ENCODE measurements at regions not wholly inside any gene's neighbourhood (a gene's known extent, or its start where the extent isn't known, plus 50 kb on each side); places are given as distances from the start of the nearest gene placed in this dataset.

DNA sequence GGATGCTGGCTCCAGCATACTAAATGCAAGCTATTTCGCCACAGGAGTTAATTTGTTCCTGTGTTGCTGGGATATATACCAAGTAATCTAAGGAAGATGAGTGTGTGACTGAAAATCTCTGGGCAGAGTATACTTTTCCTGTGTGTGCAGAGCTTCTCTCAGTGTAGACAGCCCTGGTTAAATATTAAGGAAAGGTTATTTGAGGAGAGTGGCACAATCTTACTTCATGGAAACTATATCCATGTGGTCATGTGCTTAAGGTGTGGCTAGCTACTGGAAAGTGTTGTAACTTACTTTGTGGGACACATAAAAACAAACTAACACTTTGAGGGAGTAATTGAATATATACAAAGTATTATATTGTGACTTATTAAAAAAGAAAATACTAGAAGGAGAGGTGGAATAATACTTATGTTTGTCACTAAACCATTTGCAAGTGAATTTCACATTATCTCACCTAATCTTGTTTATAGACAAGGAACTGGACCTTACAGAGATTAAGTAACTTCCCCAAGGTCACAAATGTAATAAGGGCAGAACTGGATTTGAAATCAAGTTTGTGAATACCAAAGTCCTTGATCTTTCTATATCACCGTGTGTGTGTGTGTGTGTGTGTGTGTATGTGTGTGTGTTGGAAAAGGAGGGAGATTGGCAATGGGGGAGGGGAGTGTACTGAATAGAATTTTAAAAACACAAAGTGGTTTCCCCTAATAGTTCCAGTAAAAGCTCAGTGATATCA lies 408.2 kb upstream of the NR3C2 start:
- intact Hi-C loops (cut with DNase I): no loop called here
- H3K9me3 ChIP-seq (ENCODE audit: control insufficient read depth in 2 of 3, insufficient read depth in 1 of 3, low read length in 3 of 3): no peaks in the 10 kb centered on the region
- peak overlapping the region; percentile 61 to 71 for H3K27ac ChIP-seq (ENCODE audit: low read depth in 2 of 2, low read length in 2 of 2)
- DNase-seq: peak in 2 of 5 donors; percentile 17 to 33
- no peaks in the 10 kb centered on the region for H3K36me3 ChIP-seq (ENCODE audit: control insufficient read depth in 2 of 3, insufficient read depth in 3 of 3, low read length in 3 of 3)
- H3K27me3 ChIP-seq (ENCODE audit: control insufficient read depth, insufficient read depth, low read length): no peaks in the 10 kb centered on the region
- H3K4me1 ChIP-seq (ENCODE audit: control insufficient read depth in 2 of 3, insufficient read depth in 2 of 3, low read depth in 1 of 3, low read length in 3 of 3): peaks cover 0 to 8% (median 2%) of the 10 kb centered on the region in 3 donors
- H3K9ac ChIP-seq (ENCODE audit: low read length in 3 of 3): no peak overlapping the region
- peak; percentile 91 for FAIRE-seq
- TF ChIP-seq, protein P1, sequence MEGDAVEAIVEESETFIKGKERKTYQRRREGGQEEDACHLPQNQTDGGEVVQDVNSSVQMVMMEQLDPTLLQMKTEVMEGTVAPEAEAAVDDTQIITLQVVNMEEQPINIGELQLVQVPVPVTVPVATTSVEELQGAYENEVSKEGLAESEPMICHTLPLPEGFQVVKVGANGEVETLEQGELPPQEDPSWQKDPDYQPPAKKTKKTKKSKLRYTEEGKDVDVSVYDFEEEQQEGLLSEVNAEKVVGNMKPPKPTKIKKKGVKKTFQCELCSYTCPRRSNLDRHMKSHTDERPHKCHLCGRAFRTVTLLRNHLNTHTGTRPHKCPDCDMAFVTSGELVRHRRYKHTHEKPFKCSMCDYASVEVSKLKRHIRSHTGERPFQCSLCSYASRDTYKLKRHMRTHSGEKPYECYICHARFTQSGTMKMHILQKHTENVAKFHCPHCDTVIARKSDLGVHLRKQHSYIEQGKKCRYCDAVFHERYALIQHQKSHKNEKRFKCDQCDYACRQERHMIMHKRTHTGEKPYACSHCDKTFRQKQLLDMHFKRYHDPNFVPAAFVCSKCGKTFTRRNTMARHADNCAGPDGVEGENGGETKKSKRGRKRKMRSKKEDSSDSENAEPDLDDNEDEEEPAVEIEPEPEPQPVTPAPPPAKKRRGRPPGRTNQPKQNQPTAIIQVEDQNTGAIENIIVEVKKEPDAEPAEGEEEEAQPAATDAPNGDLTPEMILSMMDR (IDR thresholded peaks at IDR 0.05; ENCODE audit: borderline replicate concordance, extremely low read depth, insufficient read depth): no peak
- H3K4me3 ChIP-seq (ENCODE audit: low read length in 3 of 3): no peak overlapping the region

DNA sequence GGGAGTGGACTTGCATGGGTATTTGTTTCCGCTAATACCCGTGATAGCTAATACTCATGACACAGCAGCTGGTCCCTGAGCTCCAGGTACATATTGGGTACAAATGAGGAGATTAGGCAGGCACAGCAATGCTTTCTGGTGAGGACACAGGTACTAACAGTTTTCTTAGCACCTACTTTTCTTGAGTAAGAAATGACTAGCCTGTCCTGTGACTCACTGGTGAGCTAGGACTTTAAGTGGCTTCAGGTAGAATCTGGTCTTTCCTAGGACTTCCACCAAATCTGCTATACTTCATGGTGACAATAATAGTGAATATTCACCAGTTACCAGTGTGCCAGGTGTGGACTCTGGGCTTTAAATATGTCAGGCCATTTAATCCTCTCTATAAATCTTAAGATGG lies 407.4 kb upstream of the NR3C2 start:
- Histone ChIP-seq H3K27ac (ENCODE audit: low read depth in 2 of 2, low read length in 2 of 2) (peak overlapping the region in 1 of 2 donors; percentile 71), H3K9me3 (ENCODE audit: control insufficient read depth in 2 of 3, insufficient read depth in 1 of 3, low read length in 3 of 3) (no peaks in the 10 kb centered on the region), H3K36me3 (ENCODE audit: control insufficient read depth in 2 of 3, insufficient read depth in 3 of 3, low read length in 3 of 3) (no peaks in the 10 kb centered on the region), H3K4me1 (ENCODE audit: control insufficient read depth in 2 of 3, insufficient read depth in 2 of 3, low read depth in 1 of 3, low read length in 3 of 3) (peaks cover 0 to 8% (median 2%) of the 10 kb centered on the region in 3 donors), H3K27me3 (ENCODE audit: control insufficient read depth, insufficient read depth, low read length) (no peaks in the 10 kb centered on the region), H3K9ac (ENCODE audit: low read length in 3 of 3) (no peak overlapping the region), H3K4me3 (ENCODE audit: low read length in 3 of 3) (no peak overlapping the region)
- DNase-seq (no peak), FAIRE-seq (no peak)
- TF ChIP-seq, protein P1 (IDR thresholded peaks at IDR 0.05; ENCODE audit: borderline replicate concordance, extremely low read depth, insufficient read depth): no peak
- intact Hi-C loops (cut with DNase I): no loop called here

DNA sequence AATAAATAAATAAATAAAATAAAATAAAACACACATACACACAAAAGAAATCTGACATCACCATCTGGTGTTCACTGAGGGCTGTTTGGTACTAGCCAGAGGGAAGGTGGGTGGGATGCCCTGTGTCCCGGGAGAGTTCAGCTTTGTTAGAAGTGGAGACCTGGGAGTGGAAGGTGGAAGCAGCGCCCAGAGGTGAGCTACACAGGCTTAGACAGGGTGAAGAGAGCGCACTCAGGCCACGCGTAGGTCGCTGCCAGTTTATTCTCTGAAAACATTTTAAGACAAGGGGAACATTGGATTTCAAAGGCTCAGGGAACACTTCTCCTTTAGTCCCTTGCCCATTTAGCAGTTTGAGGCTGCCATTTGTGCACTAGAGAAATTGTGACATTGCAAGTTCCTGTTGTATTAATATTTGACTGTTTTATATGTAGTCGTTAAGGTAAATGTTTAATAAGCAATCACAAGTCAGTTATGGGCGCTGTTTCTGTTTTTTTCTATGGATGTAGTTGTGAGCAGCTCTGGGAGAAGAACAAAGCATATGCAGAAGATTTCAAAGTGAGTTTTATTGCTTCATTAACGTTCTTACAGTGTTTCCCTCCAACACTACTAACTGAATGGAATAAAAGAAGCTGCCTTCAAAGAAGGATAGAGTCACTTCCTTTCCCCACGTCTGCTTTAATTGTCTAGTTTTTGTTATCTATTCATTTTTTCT lies 405.5 kb upstream of the NR3C2 start:
- no peak overlapping the region for H3K27ac ChIP-seq (ENCODE audit: low read depth in 2 of 2, low read length in 2 of 2)
- intact Hi-C loops (cut with DNase I): no loop called here
- no peaks in the 10 kb centered on the region for H3K9me3 ChIP-seq (ENCODE audit: control insufficient read depth in 2 of 3, insufficient read depth in 1 of 3, low read length in 3 of 3)
- H3K27me3 ChIP-seq (ENCODE audit: control insufficient read depth, insufficient read depth, low read length): no peaks in the 10 kb centered on the region
- H3K9ac ChIP-seq (ENCODE audit: low read length in 3 of 3): no peak overlapping the region
- DNase-seq (no peak), FAIRE-seq (no peak)
- no peaks in the 10 kb centered on the region for H3K36me3 ChIP-seq (ENCODE audit: control insufficient read depth in 2 of 3, insufficient read depth in 3 of 3, low read length in 3 of 3)
- TF ChIP-seq, protein P1 (IDR thresholded peaks at IDR 0.05; ENCODE audit: borderline replicate concordance, extremely low read depth, insufficient read depth): no peak
- H3K4me1 ChIP-seq (ENCODE audit: control insufficient read depth in 2 of 3, insufficient read depth in 2 of 3, low read depth in 1 of 3, low read length in 3 of 3): peaks cover 0 to 8% (median 2%) of the 10 kb centered on the region in 3 donors
- no peak overlapping the region for H3K4me3 ChIP-seq (ENCODE audit: low read length in 3 of 3)
